ENCODE measurements at regions not wholly inside any gene's neighbourhood (a gene's known extent, or its start where the extent isn't known, plus 50 kb on each side); places are given as distances from the start of the nearest gene placed in this dataset.

- no peak for TF ChIP-seq CTCF (IDR thresholded peaks at IDR 0.05; ENCODE audit: extremely low read depth, insufficient read depth, missing control alignments)
- DNase-seq (ENCODE audit: low spot score): no peak
- in situ Hi-C loops (cut with MboI; ENCODE audit: low pct_unique_long_range_greater_than_20kb, low sequenced_read_pairs, unreplicated experiment): no loop called here
Measured at GRCh38 chr11:15805726-15806125, 550.6 kb downstream of the SOX6 start.

GRCh38 chr11:15806217-15806616 lies 550.1 kb downstream of the SOX6 start:
- DNase-seq (ENCODE audit: low spot score): no peak
- in situ Hi-C loops (cut with MboI; ENCODE audit: low pct_unique_long_range_greater_than_20kb, low sequenced_read_pairs, unreplicated experiment): no loop called here
- no peak for TF ChIP-seq CTCF (IDR thresholded peaks at IDR 0.05; ENCODE audit: extremely low read depth, insufficient read depth, missing control alignments)

- no peak for DNase-seq (ENCODE audit: low spot score)
- in situ Hi-C loops (cut with MboI; ENCODE audit: low pct_unique_long_range_greater_than_20kb, low sequenced_read_pairs, unreplicated experiment): no loop called here
- TF ChIP-seq CTCF (IDR thresholded peaks at IDR 0.05; ENCODE audit: extremely low read depth, insufficient read depth, missing control alignments): no peak
Measured at GRCh38 chr11:15807827-15808226, 548.5 kb downstream of the SOX6 start.

- no peak for DNase-seq (ENCODE audit: low spot score)
- in situ Hi-C loops (cut with MboI; ENCODE audit: low pct_unique_long_range_greater_than_20kb, low sequenced_read_pairs, unreplicated experiment): no loop called here
- TF ChIP-seq CTCF (IDR thresholded peaks at IDR 0.05; ENCODE audit: extremely low read depth, insufficient read depth, missing control alignments): no peak
Measured at GRCh38 chr11:15810082-15810481, 546.3 kb downstream of the SOX6 start.

- no peak for TF ChIP-seq CTCF (IDR thresholded peaks at IDR 0.05; ENCODE audit: extremely low read depth, insufficient read depth, missing control alignments)
- in situ Hi-C loops (cut with MboI; ENCODE audit: low pct_unique_long_range_greater_than_20kb, low sequenced_read_pairs, unreplicated experiment): no loop called here
- no peak for DNase-seq (ENCODE audit: low spot score)
Measured at GRCh38 chr11:15810525-15810924, 545.8 kb downstream of the SOX6 start.

GRCh38 chr11:15815246-15816195 lies 540.8 kb downstream of the SOX6 start:
- DNase-seq (ENCODE audit: low spot score): no peak
- TF ChIP-seq CTCF (IDR thresholded peaks at IDR 0.05; ENCODE audit: extremely low read depth, insufficient read depth, missing control alignments): no peak
- in situ Hi-C loops (cut with MboI; ENCODE audit: low pct_unique_long_range_greater_than_20kb, low sequenced_read_pairs, unreplicated experiment): no loop called here
